Epithelial cell of proximal tubule (primary cell): ENCODE measurements at regions not wholly inside any gene's neighbourhood (a gene's known extent, or its start where the extent isn't known, plus 50 kb on each side); places are given as distances from the start of the nearest gene placed in this dataset.

ENCODE experiments used
- DNase-seq: peaks from one replicate; pipeline ENCODE4 v3.0.0-alpha.2; 2011; ENCODE audit warnings: low read depth
- H3K4me3 ChIP-seq: 2 replicates; pipeline ENCODE4 v1.5.1; 2011; ENCODE audit warnings: low read depth, mild to moderate bottlenecking, low read length
- TF ChIP-seq, protein P1 (sequence below): conservative IDR thresholded peaks from 2 replicates; pipeline ENCODE4 v1.5.1; 2012; ENCODE audit warnings: low read depth, mild to moderate bottlenecking, low read length

DNA sequence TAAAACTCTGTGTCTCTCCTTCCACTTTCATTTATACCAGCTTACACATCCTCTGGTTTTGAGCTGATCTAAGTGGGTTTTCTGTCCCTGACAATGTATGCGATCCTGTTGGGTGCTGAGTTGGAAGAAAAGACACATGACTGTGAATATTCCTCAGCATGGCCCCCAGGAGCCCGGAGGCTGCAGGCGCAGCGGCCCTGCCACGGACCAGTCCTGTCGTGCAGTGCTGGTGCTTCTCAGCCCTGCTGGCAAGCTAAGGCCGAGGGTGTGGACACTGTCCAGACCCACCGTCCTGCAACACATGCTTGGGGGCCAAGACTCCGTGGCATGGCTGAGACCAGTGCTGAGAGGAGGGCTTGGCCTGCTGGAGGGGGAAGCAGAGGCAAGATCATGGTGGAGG is 328.9 kb upstream of the IRX2 start:
- TF ChIP-seq, protein P1, sequence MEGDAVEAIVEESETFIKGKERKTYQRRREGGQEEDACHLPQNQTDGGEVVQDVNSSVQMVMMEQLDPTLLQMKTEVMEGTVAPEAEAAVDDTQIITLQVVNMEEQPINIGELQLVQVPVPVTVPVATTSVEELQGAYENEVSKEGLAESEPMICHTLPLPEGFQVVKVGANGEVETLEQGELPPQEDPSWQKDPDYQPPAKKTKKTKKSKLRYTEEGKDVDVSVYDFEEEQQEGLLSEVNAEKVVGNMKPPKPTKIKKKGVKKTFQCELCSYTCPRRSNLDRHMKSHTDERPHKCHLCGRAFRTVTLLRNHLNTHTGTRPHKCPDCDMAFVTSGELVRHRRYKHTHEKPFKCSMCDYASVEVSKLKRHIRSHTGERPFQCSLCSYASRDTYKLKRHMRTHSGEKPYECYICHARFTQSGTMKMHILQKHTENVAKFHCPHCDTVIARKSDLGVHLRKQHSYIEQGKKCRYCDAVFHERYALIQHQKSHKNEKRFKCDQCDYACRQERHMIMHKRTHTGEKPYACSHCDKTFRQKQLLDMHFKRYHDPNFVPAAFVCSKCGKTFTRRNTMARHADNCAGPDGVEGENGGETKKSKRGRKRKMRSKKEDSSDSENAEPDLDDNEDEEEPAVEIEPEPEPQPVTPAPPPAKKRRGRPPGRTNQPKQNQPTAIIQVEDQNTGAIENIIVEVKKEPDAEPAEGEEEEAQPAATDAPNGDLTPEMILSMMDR = no peak
- DNase-seq = no peak
- no peak overlapping the region for H3K4me3 ChIP-seq

DNA sequence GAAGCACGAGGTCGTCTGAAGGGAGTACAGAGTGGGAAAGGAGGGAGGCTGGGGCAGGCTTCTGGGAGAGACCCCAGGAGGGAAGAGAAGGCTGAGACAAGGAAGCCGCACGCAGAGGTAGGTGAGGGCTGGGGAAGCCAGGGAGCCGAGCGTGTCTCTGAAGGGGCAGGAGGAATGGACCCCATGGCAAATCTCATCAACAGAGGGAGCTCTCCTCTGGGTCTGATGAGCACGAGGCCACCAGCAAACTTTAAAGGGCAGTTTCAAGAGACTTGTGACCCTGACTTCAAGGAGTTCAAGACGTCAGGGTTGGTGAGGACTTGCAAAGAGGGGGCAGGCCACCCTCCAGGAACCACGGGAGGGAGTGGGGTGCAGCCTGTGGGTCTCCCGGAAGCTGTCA is 326.2 kb upstream of the IRX2 start:
- no peak overlapping the region for H3K4me3 ChIP-seq
- DNase-seq = no peak
- TF ChIP-seq, protein P1 = no peak

DNA sequence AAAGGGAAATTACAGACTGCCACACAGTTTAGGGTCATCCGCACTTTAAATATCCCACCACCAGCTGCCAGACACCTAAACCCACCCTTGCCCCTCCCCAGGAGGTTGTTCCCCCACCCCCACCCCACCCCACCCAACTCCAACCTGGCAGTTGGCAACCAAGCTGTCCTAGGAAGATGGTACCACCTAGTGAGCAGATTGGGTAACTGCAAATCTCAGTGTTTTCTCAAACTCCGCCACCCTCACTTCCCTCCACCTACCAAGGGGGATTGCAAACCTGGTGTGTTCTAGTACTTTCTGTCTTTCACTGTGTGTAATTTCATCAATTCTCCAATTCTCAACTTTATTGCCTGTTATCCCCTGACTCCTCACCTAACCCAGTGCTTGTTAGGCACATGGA is 323.8 kb upstream of the IRX2 start:
- TF ChIP-seq, protein P1 = no peak
- no peak overlapping the region for H3K4me3 ChIP-seq
- no peak for DNase-seq

DNA sequence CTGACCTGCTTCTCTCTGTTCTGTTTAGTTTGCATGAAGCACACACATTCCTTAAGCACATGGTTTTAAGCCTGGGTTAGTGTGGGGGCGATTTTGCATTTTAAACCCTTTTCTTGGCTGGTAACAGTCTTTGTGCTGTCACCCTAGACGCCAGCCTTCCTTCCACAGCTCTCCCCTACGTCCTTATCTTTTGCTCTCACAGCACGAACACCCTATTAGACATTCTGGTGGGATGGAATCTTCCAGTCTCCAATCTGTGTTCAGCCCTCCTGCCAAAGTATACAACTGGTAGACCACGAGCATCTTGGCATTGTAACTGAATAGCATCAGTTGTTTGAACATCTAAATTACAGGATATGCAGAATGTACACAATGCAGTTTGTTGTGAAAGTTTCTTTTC is 316.9 kb upstream of the IRX2 start:
- no peak overlapping the region for H3K4me3 ChIP-seq
- DNase-seq = no peak
- TF ChIP-seq, protein P1 = no peak

DNA sequence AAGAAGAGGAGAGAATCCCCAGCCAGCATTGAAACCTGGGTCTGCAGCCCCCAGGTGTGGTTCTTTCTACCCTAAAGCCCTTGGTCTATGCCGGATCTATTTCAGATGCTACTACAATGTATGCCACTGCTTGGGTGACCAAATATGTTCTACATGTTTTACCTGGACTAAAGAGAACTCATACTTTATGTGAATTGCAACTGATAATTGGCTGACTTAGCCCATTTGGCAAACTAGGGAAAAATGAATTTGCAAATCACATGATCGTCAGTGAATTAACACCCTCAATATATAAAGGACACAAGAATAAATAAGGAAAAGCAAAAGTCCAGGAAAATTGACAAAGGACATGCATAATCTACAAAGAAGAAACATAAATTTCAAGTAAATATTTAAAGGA is 308.8 kb upstream of the IRX2 start:
- no peak overlapping the region for H3K4me3 ChIP-seq
- TF ChIP-seq, protein P1 = no peak
- DNase-seq = no peak

DNA sequence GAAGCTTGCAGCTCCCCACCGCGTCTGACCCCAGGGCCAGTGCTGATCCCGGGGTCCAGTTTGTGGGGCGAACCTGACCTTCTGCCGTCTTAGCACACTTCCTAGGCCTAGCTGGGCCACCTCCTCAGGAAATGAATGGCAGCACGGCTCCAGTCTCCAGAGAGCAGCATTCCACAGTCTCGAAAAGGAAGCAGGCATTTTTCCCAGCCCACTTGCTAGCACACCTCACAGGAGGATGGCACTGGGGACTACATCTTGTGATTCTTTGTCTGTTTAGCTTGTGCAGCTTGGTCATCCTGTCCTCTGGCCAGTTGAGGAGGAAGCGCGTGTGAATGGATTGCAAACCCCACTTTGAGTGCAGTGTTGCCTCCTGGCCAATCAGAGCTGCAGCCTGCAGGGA is 308.0 kb upstream of the IRX2 start:
- TF ChIP-seq, protein P1 = no peak
- H3K4me3 ChIP-seq = no peak overlapping the region
- no peak for DNase-seq

DNA sequence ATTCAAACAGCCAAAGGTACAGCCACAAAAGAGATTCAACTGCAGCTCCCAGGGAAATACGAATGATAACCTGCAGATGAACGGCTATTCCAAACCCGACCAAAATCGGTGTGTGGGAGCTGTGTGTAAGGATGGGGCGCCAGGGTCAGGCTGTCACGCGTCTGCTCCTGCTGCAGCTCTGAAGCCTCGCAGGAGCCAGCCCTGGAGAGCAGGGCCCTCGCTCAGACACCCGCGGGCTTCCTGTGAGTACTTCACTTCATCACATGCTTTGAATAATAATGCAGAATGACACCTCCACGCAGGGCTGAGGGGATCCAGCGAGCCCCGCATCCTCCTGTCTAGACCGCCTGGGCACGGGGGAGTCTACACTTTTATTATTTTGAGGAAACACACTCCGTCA is 307.5 kb upstream of the IRX2 start:
- no peak for DNase-seq

More for the DNA sequence above, 307.5 kb upstream of the IRX2 start:
- TF ChIP-seq, protein P1 = no peak
- H3K4me3 ChIP-seq = no peak overlapping the region
